Skin epidermis (tissue), 12 donors: ENCODE measurements at regions not wholly inside any gene's neighbourhood (a gene's known extent, or its start where the extent isn't known, plus 50 kb on each side); places are given as distances from the start of the nearest gene placed in this dataset.
"Not testable (repeated sequence)": the region's sequence is repeated elsewhere in the genome, so short reads cannot be mapped to it uniquely, and the experiment has no call there.

Experiments
- H3K27ac ChIP-seq, 21 experiments: fragments of 200-600 bp; sonication (generic) in 11 of 21; one replicate each; pipeline ENCODE4 v1.5.0; 2020; ENCODE audit warnings: mild to moderate bottlenecking in 3 of 21, inconsistent platforms in 2 of 21, moderate library complexity in 2 of 21
- H3K4me3 ChIP-seq, 7 experiments: fragments of 200-600 bp; sonication (generic) in 2 of 7; one replicate each; pipeline ENCODE4 v1.5.0; 2020; ENCODE audit warnings: inconsistent platforms in 2 of 7, mild to moderate bottlenecking in 2 of 7, moderate library complexity in 1 of 7

DNA sequence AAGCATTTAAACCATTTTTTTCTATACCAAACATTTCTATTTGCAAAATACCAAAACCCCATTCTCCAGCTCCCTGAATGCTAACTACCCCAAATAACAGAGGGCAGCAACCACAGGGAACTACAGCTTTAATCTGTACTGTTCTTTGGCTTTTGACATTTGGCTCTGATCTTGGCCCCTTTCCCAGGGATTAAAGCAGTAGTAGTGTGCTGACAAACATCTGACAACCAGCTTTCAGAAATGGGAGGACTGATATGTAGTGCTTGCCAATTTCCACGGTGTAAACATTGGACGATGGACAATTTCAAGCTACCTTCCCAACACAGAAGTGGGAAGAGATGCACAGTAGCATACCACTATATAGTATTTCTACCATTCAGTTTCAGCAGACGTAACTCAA, 88.4 kb upstream of the TEAD1 start:
- Histone ChIP-seq H3K4me3 (no peak overlapping the region), H3K27ac (no peak overlapping the region)

DNA sequence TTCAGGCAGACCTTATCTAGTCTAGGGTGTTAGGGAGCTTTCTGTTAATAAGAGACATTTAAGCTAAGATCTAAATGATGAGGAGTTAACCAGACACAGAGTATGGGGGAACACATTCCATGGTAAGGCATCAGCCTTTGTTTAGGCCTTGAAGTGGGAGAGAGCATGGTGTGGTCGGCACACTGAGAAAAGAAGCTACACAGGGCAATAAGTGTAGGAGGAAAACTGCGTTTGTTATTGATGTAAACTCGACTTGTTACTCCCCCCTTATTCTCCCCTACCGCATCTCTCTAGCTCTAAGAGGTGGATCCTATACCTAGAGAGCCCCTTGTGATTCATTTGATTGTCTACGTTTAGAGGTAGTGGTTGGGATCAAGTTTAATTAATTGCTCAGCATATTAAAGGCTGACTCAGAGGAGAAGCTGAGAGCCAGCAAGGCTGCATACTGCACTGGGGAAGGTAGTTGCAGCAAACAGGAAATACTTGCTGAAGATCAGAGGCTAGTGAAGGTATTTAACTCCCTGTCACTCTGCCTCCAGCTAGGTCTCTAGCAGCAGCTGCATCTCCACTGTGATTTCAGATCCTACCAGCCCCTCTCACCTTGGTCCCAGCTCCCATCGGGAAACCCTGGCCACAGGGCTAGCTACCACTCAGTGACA, 86.8 kb upstream of the TEAD1 start:
- no peak overlapping the region for H3K4me3 ChIP-seq
- H3K27ac ChIP-seq, result no peak overlapping the region

DNA sequence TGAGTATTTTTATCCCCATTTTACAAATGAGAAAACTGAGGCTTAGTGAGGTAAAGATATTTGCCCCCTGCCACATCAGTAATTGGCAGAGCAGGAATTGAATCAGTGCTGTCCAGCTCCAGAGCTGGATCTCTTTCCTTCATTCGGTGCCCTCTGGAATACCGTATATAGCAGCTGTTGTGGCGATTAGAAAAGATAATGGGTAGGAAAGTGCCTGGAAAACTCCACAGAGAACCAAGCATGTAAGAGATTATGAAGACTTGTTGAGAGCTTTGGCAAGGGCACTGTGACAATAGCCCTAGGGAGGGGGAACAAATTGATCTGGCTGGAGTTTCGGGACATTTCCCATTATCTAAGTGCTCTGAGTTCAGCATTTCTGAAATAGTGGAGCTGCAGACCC, 82.5 kb upstream of the TEAD1 start:
- Histone ChIP-seq H3K27ac (no peak overlapping the region), H3K4me3 (no peak overlapping the region)

DNA sequence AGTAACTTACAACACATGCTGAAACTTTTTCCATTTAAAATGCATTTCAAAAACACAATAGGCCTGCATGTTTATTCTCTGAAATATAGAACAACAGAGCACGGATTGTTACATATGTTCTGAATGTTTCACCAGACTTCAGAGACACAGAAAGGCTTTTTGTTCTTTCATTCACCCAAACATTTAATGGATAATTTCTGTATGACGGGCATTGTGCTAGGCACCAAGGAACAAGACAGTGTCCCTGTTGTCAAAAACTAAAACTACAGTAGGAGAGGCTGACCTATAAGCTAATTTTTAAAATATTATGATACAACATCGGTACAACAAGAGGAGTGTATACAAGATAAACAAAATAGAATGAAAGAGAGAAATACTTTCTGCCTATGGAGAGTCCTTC, 81.9 kb upstream of the TEAD1 start:
- H3K27ac ChIP-seq, result no peak overlapping the region
- H3K4me3 ChIP-seq, result no peak overlapping the region

DNA sequence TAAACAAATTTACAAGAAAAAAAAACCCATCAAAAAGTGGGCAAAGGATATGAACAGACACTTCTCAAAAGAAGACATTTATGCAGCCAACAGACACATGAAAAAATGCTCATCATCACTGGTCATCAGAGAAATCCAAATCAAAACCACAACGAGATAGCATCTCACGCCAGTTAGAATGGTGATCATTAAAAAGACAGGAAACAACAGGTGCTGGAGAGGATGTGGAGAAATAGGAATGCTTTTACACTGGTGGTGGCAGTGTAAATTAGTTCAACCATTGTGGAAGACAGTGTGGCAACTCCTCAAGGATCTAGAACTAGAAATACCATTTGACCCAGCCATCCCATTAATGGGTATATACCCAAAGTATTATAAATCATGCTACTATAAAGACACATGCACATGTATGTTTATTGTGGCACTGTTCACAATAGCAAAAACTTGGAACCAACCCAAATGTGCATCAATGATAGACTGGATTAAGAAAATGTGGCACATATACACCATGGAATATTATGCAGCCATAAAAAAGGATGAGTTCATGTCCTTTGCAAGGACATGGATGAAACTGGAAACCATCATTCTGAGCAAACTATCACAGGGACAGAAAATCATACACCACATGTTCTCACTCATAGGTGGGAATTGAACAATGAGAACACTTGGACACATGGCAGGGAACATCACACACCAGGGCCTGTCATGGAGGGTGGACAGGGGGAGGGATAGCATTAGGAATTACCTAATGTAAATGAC, 79.0 kb upstream of the TEAD1 start:
- not testable (repeated sequence) for H3K4me3 ChIP-seq, H3K27ac ChIP-seq

DNA sequence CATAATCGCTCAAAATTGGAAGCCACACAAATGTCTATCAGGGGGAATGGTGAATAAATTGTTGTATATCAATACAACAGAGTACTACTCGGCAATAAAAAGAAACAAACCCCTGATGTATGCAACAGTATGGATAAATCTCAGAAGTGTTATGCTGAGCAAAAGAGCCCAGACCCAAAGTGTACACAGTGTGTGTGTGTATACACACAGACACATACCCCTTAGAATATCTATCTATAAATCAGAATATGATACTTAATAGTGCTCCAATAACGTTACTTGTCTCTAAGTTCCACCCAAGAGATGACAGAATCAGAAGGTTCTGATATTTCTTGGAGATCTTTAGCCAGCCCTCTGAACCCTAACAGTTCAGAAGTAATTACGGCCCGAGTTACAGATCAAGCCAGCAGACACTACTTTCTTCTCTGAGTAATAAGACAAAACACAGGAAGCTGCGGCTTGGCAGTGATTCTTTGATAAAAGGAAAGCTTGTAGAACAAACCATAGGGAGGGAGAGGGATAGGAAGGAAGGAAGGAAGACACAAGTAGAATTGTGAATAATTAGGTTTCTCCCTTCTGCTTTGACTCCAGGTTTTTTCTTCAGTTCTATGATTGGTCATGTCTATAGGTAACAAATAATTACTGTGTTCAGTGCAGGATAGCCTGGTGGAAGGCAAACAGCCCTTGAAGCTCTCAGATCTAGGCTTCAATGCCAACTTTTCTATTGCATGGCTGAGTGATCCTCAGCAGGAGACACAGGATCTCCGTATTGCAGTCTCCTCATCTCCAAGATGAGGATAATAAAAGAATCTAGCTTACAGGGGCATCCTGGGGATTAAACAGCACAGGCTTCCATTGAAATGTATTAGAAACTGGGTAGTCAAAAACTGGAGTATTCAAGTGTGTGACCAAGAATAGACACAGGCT, 75.6 kb upstream of the TEAD1 start:
- H3K27ac ChIP-seq, result no peak overlapping the region
- no peak overlapping the region for H3K4me3 ChIP-seq

DNA sequence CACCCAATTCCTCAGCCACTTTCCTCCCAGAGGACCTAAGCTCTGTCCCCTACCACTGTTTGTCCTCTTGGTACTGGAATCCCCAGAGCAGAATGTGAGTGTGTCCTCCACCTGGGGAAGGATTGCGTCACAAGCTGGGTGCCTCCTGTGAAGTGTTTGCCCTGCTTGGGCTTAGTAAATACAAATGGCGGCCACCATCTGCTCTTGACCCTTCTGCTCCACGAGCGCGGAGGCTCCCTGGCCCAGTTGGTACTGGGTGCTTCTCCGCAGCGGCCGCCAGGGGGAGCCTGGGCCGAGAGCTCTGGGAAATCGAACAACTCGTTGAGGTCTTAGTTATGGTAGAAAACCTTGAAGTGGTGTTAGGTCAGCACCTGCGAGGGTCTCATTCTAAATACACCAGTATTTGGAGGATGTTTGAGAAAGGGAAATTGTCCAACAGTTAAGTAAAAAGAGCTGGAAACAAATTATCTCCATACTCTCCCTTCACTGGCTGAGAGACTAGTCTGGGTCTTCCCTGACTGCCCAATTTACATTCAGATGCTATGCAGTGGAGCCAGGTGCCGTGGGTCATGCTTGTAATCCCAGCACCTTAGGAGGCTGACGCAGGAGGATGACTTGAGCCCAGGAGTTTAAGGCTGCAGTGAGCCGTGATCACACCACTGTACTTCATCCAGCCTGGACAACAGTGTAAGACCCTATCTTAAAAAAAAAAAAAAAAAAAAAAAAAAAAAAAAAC, 74.6 kb upstream of the TEAD1 start:
- Histone ChIP-seq H3K4me3 (no peak overlapping the region), H3K27ac (no peak overlapping the region)

DNA sequence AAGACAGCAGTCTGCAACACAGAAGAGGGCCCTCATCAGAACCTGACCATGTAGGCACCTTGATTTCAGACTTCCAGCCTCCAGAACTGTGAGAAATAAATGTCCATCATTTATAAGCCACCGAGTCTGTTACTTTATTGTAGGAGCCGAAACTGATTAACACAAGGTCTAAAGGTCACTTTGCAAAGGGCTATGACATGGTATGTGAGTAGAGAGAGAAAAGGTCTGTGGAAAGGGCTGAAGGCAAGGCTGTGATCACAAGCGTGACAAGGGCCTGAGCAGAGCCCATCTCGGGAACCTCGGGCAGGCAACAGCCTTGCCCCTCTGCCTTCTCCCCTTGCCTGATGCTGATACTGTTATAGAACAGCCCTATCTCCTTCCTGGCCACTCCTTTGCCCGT, 73.4 kb upstream of the TEAD1 start:
- no peak overlapping the region for H3K27ac ChIP-seq
- H3K4me3 ChIP-seq, result no peak overlapping the region

DNA sequence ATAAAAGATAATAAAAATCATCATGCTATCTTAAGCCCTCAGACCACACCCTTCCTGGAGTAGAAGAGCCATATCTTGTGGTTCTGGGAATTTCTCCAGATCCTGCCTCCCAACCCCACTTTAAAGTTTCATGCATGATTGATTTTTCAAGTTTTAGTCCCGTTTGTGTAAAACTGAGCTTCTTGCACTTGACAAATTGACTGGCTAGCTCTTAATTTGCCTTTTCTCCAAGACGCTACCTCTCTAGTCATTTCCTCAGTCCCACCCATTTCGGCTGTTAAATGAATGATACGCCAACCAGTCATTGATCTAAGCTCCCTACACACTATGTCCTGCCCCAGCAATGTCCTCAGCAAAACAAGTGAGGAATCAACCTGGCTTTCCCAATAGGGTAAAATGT, 71.8 kb upstream of the TEAD1 start:
- Histone ChIP-seq H3K4me3 (no peak overlapping the region), H3K27ac (no peak overlapping the region)

DNA sequence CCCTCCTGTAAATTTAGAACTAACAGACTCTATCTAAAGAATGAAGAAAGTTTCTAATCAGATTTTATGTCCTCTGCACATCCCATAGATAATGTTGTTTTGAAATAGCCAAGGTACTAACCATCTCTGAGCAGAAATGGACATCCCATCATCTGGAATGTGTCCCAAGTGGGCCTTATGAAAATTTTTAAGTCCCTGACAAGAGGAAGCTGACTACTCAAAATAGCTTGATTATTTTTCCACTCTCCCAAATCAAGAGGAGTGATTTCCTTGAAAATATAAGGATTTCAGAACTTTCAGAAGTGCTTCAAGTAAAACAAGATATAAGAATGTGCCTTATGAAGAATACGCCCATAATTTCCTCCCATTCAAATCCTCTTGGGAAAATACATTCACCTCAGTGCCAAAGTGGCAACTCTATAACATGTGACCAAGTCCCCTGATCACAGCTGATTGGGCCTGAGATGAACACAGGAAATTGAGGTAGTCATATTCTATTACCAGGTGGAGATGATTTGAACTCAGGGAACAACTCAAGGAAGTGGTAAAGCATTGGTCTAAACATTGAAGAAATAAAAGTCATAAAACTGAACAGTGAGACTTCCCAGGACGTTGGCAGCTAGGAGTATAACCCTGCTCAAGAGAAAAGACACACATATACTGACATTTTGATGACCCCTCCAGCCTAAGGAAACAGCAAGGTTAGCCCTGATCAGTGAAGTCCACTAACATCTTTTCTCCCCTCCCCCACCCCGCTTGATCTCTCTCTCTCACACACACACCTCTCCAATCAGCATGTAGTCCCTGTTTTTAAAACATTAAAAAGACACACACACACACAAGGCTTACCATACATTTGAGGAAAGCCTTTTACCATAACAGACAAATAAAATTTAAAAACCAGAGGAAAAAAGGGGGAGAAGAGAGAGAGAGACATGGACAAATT, 70.8 kb upstream of the TEAD1 start:
- H3K27ac ChIP-seq, result no peak overlapping the region
- no peak overlapping the region for H3K4me3 ChIP-seq

DNA sequence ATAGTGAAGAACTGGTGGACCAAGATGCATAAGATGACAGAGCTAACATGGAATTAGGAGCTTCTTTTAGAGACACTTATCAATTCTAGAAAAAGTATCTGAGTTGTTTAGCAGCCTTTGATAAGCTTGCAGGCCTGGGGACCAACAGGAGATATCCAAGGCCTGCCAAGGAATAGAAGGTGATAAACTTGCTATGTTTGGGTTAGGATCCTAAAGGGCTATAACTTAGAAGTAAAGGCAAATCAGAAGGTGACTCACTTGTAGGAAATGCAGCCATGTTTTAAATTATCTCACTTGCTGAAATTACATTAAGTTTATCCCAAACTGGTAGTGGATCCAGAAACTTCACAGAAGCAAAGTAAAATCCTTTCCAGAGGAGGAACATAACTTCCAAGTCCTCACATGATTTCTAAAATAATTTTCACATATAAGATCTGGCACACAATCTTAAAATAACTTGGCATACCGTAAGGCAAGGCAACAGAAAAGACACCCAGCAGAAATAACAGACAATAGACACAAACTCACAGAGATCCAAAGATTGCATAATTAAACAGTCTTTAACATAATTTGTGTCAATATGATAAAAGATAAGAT, 69.6 kb upstream of the TEAD1 start:
- Histone ChIP-seq H3K27ac (no peak overlapping the region), H3K4me3 (no peak overlapping the region)

DNA sequence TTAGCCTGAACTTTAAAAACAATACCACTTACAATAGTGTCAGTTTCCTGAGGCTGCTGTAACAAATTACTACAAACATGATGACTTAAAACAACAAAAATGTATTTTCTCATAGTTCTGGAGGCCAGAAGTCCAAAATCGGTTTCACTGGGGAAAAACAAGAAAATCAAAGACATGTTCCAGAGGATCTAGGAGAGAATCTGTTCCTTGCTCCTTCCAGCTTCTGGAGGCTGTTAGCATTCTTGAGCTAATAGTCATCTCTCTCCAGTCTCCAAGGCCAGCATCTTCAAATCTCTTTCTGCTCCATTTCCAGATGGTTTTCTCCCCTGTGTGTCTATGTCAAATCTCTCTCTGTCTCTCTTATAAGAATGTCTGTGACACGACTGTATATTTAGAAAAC, 67.6 kb upstream of the TEAD1 start:
- Histone ChIP-seq H3K27ac (peak overlapping the region in 1 of 21 experiments; percentile 37), H3K4me3 (no peak overlapping the region)

DNA sequence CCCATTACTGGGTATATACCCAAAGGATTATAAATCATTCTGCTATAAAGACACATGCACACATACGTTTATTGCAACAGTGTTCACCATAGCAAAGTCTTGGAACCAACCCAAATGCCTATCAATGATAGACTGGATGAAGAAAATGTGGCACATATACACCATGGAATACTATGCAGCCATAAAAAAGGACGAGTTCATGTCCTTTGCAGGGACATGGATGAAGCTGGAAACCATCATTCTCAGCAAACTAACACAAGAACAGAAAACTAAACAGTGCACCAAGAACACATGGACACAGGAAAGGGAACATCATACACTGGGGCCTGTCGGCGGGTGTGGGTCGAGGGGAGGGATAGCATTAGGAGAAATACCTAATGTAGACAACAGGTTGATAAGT, 65.5 kb upstream of the TEAD1 start:
- not testable (repeated sequence) for H3K27ac ChIP-seq, H3K4me3 ChIP-seq

DNA sequence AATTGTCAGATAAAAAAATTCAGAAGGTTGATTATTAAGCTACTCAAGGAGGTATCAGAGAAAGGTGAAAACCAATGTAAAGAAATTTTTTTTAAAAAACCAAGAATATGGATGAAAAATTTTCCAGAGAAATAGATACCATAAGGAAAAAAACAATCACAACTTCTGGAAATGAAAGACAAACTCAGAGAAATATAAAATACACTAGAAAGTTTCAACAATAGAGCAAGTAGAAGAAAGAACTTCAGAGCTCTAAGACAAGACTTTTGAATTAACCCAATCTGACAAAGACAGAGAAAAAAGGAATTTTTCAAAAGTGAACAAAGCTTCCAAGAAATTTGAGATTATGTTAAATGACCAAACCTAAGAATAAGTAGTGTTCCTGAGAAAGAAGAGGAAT, 62.9 kb upstream of the TEAD1 start:
- no peak overlapping the region for H3K4me3 ChIP-seq
- H3K27ac ChIP-seq, result no peak overlapping the region

DNA sequence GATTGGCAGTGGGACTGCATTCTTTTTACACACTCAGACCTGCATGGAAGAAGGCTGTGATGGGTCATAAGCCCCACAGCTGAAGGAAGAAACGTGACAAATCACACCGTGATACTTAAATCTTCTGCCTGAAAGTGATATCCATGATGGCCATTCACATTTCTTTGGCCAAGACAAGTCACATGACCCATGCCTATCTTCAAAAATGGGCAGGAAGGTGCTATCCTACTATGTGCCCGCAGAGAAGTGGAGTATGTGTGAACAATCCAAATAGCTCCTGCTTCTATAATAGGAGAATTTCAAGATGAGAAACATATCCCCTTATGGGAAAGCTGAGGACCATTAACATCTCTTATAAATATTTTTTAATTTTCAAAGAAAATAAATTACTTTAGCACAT, 56.6 kb upstream of the TEAD1 start:
- Histone ChIP-seq H3K4me3 (no peak overlapping the region), H3K27ac (no peak overlapping the region)

DNA sequence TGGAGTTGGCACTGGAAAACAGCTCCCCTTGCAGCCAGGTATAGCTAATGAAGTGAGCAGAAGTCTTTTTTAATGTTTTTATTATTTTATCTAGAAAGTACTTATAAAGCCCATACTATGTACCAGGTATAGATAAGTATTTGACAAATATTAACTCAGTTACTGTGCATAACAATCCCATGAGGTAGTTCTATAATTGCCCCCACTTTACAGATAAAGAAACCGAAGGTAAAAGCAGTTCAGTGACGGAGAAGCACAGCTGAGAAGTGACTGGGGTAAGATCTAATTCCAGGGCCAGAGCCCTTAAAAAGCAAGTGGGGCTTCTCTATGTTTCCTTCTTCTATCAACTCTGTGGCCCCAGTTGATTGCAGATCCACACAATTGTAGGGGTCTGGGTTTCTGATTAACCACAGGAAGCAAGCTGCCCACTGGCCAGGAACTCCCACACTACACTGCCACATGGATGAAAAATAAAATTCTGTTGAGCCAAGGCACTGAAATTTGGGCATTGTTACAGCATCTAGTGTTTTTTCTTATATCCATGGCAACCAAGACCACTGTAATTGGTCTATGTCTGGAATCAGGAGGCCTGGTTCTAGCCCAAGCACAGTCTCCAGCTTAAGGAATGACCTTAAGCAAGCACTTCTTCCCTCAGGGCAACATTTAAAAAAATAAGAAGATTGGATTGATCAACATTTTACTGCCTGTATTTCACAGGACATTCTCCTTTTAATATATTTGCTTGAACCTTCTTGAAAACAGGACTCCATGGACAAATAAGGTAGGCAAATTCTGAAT, 55.3 kb upstream of the TEAD1 start:
- Histone ChIP-seq H3K4me3 (no peak overlapping the region), H3K27ac (no peak overlapping the region)

DNA sequence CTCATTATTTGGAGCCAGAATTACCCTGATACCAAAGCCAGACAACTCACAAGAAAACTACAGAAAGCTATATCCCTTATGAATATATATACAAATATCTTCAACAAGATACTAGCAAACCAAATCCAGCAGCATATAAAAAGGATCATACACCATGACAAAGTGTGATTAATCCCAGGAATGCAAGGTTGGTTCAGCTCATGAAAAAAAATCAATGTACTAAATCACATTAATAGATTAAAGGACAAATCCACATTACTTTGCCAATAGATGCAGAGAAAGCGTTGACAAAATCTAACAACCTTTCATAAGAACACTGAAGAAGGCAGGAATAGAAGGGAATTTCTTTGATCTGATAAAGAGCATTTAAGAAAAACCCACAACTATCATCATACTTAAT, 50.4 kb upstream of the TEAD1 start:
- Histone ChIP-seq H3K4me3 (no peak overlapping the region), H3K27ac (no peak overlapping the region)
